HEK293 (cell line): ENCODE measurements at regions not wholly inside any gene's neighbourhood (a gene's known extent, or its start where the extent isn't known, plus 50 kb on each side); places are given as distances from the start of the nearest gene placed in this dataset.

Experiments
- CTCF ChIA-PET: fragments of 350-600 bp; formaldehyde crosslinking; extraction: SDS; loops from one replicate; lab custom pipeline; 2021; ENCODE audit warnings: antibody characterized with exemption; lab: Yijun Ruan, JAX
- POLR2A ChIA-PET: fragments of 300-600 bp; formaldehyde crosslinking; extraction: SDS; loops from one replicate; lab custom pipeline; 2020; ENCODE audit warnings: antibody characterized with exemption, inconsistent platforms; lab: Yijun Ruan, JAX
- H3K27ac ChIP-seq: fragments of 200-500 bp; sonication (Bioruptor generic); 2 replicates; pipeline ENCODE4 v1.5.1; 2014; ENCODE audit warnings: low read depth, low read length, control low read depth, inconsistent platforms; ENCODE audit errors: extremely low read depth
- H3K36me3 ChIP-seq, 2 experiments: fragments of 200-500 bp in 1 of 2; sonication (Bioruptor generic) in 1 of 2; 1 replicate in 1 of 2; 2 replicates in 1 of 2; pipeline ENCODE4 v1.5.1; 2014 to 2017; ENCODE audit warnings: inconsistent platforms in 2 of 2, low read length in 2 of 2; ENCODE audit not compliant: control insufficient read depth in 2 of 2, insufficient read depth in 1 of 2
- H3K4me1 ChIP-seq: fragments of 200-500 bp; sonication (Bioruptor generic); 2 replicates; pipeline ENCODE4 v1.5.1; 2014; ENCODE audit warnings: mild to moderate bottlenecking, low read length, inconsistent platforms; ENCODE audit not compliant: control insufficient read depth, insufficient read depth
- H3K4me3 ChIP-seq: 2 replicates; pipeline ENCODE4 v1.5.1; 2011; ENCODE audit warnings: low read depth, mild to moderate bottlenecking, control low read depth, low read length, moderate library complexity
- H3K9me3 ChIP-seq: fragments of 200-500 bp; sonication (Bioruptor generic); 2 replicates; pipeline ENCODE4 v1.5.1; 2014; ENCODE audit warnings: low read depth, low read length, inconsistent platforms; ENCODE audit not compliant: control insufficient read depth, insufficient read depth
- GLI2 ChIP-seq: fragments of 450-650 bp; formaldehyde crosslinking; IDR thresholded peaks from 2 replicates; pipeline ENCODE4; 2017; ENCODE audit warnings: missing biosample characterization, missing genetic modification characterization, low read depth, borderline replicate concordance
- HIC1 ChIP-seq: fragments of 450-650 bp; formaldehyde crosslinking; IDR thresholded peaks from 2 replicates; pipeline ENCODE4 v1.5.1; 2016; ENCODE audit warnings: missing biosample characterization, missing genetic modification characterization
- RBAK ChIP-seq: fragments of 450-650 bp; formaldehyde crosslinking; IDR thresholded peaks from 2 replicates; pipeline ENCODE4 v1.5.1; 2016; ENCODE audit warnings: missing biosample characterization, missing genetic modification characterization
- SCRT2 ChIP-seq: fragments of 450-650 bp; formaldehyde crosslinking; IDR thresholded peaks from 2 replicates; pipeline ENCODE4 v1.5.1; 2016; ENCODE audit warnings: missing biosample characterization, missing genetic modification characterization
- SP2 ChIP-seq: fragments of 450-650 bp; formaldehyde crosslinking; IDR thresholded peaks from 2 replicates; pipeline ENCODE4 v1.5.1; 2016; ENCODE audit warnings: missing biosample characterization, missing genetic modification characterization
- ZEB2 ChIP-seq: fragments of 450-650 bp; formaldehyde crosslinking; IDR thresholded peaks from 2 replicates; pipeline ENCODE4 v1.5.1; 2016; ENCODE audit warnings: missing biosample characterization, missing genetic modification characterization
- ZFP3 ChIP-seq: fragments of 450-650 bp; formaldehyde crosslinking; IDR thresholded peaks from 2 replicates; pipeline ENCODE4 v1.5.1; 2016; ENCODE audit warnings: low read depth, missing biosample characterization, missing genetic modification characterization
- ZNF157 ChIP-seq: fragments of 450-650 bp; formaldehyde crosslinking; IDR thresholded peaks from 2 replicates; pipeline ENCODE4 v1.5.1; 2016; ENCODE audit warnings: missing biosample characterization, missing genetic modification characterization
- ZNF292 ChIP-seq: fragments of 450-650 bp; formaldehyde crosslinking; IDR thresholded peaks from 2 replicates; pipeline ENCODE4 v1.5.1; 2016; ENCODE audit warnings: low read depth, missing biosample characterization, missing genetic modification characterization, borderline replicate concordance
- ZNF341 ChIP-seq: fragments of 450-650 bp; formaldehyde crosslinking; IDR thresholded peaks from 2 replicates; pipeline ENCODE4; 2016; ENCODE audit warnings: low read depth, missing biosample characterization, missing genetic modification characterization
- ZNF350 ChIP-seq: fragments of 450-650 bp; formaldehyde crosslinking; IDR thresholded peaks from 2 replicates; pipeline ENCODE4 v1.5.0; 2017; ENCODE audit warnings: missing biosample characterization, mild to moderate bottlenecking, missing genetic modification characterization
- ZNF354C ChIP-seq: fragments of 450-650 bp; formaldehyde crosslinking; IDR thresholded peaks from 2 replicates; pipeline ENCODE4 v1.5.1; 2016; ENCODE audit warnings: missing biosample characterization, missing genetic modification characterization, low read depth, borderline replicate concordance
- ZNF416 ChIP-seq: fragments of 450-650 bp; formaldehyde crosslinking; IDR thresholded peaks from 2 replicates; pipeline ENCODE4 v1.5.1; 2016; ENCODE audit warnings: missing biosample characterization, missing genetic modification characterization
- ZNF48 ChIP-seq: fragments of 450-650 bp; formaldehyde crosslinking; IDR thresholded peaks from 2 replicates; pipeline ENCODE4 v1.5.1; 2016; ENCODE audit warnings: missing biosample characterization, missing genetic modification characterization
- ZNF791 ChIP-seq: fragments of 450-650 bp; formaldehyde crosslinking; IDR thresholded peaks from 2 replicates; pipeline ENCODE4 v1.5.1; 2016; ENCODE audit warnings: missing biosample characterization, missing genetic modification characterization
- ZNF837 ChIP-seq: fragments of 450-650 bp; formaldehyde crosslinking; IDR thresholded peaks from 2 replicates; pipeline ENCODE4 v1.5.1; 2016; ENCODE audit warnings: missing biosample characterization, missing genetic modification characterization
- ZSCAN18 ChIP-seq: fragments of 450-650 bp; formaldehyde crosslinking; IDR thresholded peaks from 2 replicates; pipeline ENCODE4 v1.5.1; 2016; ENCODE audit warnings: missing biosample characterization, missing genetic modification characterization
- TF ChIP-seq, protein P1 (sequence below): fragments of 450-650 bp; formaldehyde crosslinking; IDR thresholded peaks from 2 replicates; pipeline ENCODE4 v1.5.1; 2016; ENCODE audit warnings: missing biosample characterization, missing genetic modification characterization, borderline replicate concordance
- TF ChIP-seq, protein P2 (sequence below): fragments of 450-650 bp; formaldehyde crosslinking; IDR thresholded peaks from 2 replicates; pipeline ENCODE4 v1.5.1; 2016; ENCODE audit warnings: missing biosample characterization, missing genetic modification characterization
- TF ChIP-seq, protein P3 (sequence below): fragments of 450-650 bp; formaldehyde crosslinking; IDR thresholded peaks from 2 replicates; pipeline ENCODE4 v1.5.1; 2016; ENCODE audit warnings: missing biosample characterization, missing genetic modification characterization
- TF ChIP-seq, protein P4 (sequence below): fragments of 450-650 bp; formaldehyde crosslinking; conservative IDR thresholded peaks from 2 replicates; pipeline ENCODE4 v1.5.1; 2016; ENCODE audit warnings: low read depth, missing biosample characterization, missing genetic modification characterization

GRCh38 chr7:32676249-32676941, 181.1 kb downstream of the AVL9 start (continued):
- no peak for TF ChIP-seq ZNF292 (tag by site-specific recombination)
- no peak for TF ChIP-seq GLI2 (tag by site-specific recombination)
- no peak for TF ChIP-seq ZNF354C (tag by site-specific recombination)
- no peak for TF ChIP-seq ZNF416
- TF ChIP-seq, protein P1, sequence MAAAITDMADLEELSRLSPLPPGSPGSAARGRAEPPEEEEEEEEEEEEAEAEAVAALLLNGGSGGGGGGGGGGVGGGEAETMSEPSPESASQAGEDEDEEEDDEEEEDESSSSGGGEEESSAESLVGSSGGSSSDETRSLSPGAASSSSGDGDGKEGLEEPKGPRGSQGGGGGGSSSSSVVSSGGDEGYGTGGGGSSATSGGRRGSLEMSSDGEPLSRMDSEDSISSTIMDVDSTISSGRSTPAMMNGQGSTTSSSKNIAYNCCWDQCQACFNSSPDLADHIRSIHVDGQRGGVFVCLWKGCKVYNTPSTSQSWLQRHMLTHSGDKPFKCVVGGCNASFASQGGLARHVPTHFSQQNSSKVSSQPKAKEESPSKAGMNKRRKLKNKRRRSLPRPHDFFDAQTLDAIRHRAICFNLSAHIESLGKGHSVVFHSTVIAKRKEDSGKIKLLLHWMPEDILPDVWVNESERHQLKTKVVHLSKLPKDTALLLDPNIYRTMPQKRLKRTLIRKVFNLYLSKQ (tag by site-specific recombination): no peak
- no peak for TF ChIP-seq HIC1 (tag by site-specific recombination)

GRCh38 chr7:32673275-32673983, 178.1 kb downstream of the AVL9 start:
- no peaks in the 10 kb centered on the region for H3K9me3 ChIP-seq
- CTCF ChIA-PET: no interaction called here
- no peak overlapping the region for H3K4me3 ChIP-seq
- TF ChIP-seq ZNF292 (tag by site-specific recombination): no peak
- no peak for TF ChIP-seq SCRT2 (tag by site-specific recombination)
- TF ChIP-seq SP2 (tag by site-specific recombination): no peak
- TF ChIP-seq ZSCAN18 (tag by site-specific recombination): no peak
- TF ChIP-seq ZNF157 (tag by site-specific recombination): no peak
- TF ChIP-seq ZNF837: no peak
- no peak for TF ChIP-seq ZFP3
- no peak for TF ChIP-seq ZNF791
- no peak for TF ChIP-seq ZNF341 (tag by site-specific recombination)
- TF ChIP-seq, protein P2, sequence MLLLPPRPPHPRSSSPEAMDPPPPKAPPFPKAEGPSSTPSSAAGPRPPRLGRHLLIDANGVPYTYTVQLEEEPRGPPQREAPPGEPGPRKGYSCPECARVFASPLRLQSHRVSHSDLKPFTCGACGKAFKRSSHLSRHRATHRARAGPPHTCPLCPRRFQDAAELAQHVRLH: no peak
- TF ChIP-seq, protein P3, sequence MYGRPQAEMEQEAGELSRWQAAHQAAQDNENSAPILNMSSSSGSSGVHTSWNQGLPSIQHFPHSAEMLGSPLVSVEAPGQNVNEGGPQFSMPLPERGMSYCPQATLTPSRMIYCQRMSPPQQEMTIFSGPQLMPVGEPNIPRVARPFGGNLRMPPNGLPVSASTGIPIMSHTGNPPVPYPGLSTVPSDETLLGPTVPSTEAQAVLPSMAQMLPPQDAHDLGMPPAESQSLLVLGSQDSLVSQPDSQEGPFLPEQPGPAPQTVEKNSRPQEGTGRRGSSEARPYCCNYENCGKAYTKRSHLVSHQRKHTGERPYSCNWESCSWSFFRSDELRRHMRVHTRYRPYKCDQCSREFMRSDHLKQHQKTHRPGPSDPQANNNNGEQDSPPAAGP (tag by site-specific recombination): no peak
- TF ChIP-seq ZNF48 (tag by site-specific recombination): no peak
- no peak for TF ChIP-seq ZNF350
- no peak for TF ChIP-seq RBAK (tag by site-specific recombination)
- TF ChIP-seq, protein P4, sequence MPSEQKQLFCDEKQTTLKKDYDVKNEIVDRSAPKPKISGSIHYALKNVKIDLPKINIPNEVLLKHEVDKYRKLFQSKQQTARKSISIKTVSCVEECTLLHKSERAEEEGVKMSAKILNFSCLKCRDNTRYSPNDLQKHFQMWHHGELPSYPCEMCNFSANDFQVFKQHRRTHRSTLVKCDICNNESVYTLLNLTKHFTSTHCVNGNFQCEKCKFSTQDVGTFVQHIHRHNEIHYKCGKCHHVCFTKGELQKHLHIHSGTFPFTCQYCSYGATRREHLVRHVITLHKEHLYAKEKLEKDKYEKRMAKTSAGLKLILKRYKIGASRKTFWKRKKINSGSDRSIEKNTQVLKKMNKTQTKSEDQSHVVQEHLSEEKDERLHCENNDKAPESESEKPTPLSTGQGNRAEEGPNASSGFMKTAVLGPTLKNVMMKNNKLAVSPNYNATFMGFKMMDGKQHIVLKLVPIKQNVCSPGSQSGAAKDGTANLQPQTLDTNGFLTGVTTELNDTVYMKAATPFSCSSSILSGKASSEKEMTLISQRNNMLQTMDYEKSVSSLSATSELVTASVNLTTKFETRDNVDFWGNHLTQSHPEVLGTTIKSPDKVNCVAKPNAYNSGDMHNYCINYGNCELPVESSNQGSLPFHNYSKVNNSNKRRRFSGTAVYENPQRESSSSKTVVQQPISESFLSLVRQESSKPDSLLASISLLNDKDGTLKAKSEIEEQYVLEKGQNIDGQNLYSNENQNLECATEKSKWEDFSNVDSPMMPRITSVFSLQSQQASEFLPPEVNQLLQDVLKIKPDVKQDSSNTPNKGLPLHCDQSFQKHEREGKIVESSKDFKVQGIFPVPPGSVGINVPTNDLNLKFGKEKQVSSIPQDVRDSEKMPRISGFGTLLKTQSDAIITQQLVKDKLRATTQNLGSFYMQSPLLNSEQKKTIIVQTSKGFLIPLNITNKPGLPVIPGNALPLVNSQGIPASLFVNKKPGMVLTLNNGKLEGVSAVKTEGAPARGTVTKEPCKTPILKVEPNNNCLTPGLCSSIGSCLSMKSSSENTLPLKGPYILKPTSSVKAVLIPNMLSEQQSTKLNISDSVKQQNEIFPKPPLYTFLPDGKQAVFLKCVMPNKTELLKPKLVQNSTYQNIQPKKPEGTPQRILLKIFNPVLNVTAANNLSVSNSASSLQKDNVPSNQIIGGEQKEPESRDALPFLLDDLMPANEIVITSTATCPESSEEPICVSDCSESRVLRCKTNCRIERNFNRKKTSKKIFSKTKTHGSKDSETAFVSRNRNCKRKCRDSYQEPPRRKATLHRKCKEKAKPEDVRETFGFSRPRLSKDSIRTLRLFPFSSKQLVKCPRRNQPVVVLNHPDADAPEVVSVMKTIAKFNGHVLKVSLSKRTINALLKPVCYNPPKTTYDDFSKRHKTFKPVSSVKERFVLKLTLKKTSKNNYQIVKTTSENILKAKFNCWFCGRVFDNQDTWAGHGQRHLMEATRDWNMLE: no peak
- TF ChIP-seq ZEB2: no peak
- no peaks in the 10 kb centered on the region for H3K36me3 ChIP-seq
- POLR2A ChIA-PET: no interaction called here
- no peak overlapping the region for H3K27ac ChIP-seq
- H3K4me1 ChIP-seq: peaks cover 2% of the 10 kb centered on the region; the same call in 1 of the 2 replicates
